Tibial nerve (tissue), 4 donors: ENCODE measurements at regions not wholly inside any gene's neighbourhood (a gene's known extent, or its start where the extent isn't known, plus 50 kb on each side); places are given as distances from the start of the nearest gene placed in this dataset.

Source experiments
- CTCF ChIP-seq, 5 experiments: fragments of 200-600 bp in 3 of 5; fragments of 450-650 bp in 2 of 5; sonication (generic) in 3 of 5; IDR thresholded peaks; one replicate each; pipeline ENCODE4 v1.5.1; 2016 to 2019; ENCODE audit warnings: antibody characterized with exemption in 5 of 5, mild to moderate bottlenecking in 3 of 5, moderate library complexity in 2 of 5
- EP300 ChIP-seq, 2 donors: sonication (generic); formaldehyde crosslinking; IDR thresholded peaks; one replicate each; pipeline ENCODE4 v1.6.1; 2017; ENCODE audit warnings: antibody characterized with exemption in 2 of 2, mild to moderate bottlenecking in 1 of 2
- POLR2A ChIP-seq, 2 donors: fragments of 450-650 bp; IDR thresholded peaks; one replicate each; pipeline ENCODE4 v1.6.1; 2017; ENCODE audit warnings: antibody characterized with exemption in 2 of 2, mild to moderate bottlenecking in 2 of 2, moderate library complexity in 2 of 2

DNA sequence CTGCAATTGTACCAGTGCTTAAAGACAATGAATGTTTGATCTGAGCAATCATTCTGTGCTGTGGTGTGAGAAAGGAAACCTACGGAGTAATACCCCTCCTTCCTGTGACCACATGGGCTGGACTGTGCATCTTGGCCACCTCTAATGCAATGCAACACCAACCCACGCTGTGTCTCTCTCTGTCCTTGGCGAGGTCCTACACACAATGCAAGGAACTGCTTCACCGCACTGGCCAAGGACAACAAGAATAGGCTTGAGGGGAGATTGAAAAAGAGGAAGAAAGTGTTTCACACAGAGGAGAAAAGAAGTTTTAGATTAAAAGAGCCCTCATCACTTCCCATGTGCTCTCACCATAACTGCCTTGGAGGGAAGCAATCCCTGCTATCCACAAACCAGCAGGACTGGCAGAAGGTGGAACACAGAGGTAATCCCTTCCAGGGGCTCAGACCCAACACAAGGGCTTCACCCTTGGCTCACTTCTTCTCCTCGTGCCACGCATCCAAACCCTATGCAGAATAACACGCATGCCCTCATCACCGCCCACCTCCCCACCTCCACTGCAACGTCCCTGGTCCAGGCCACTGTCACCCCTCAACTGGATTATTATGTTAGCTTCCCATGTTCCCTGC, 112.5 kb upstream of the ERG start:
- TF ChIP-seq CTCF (IDR thresholded peaks at IDR 0.05) = no peak
- no peak for TF ChIP-seq POLR2A (IDR thresholded peaks at IDR 0.05)
- no peak for TF ChIP-seq EP300 (IDR thresholded peaks at IDR 0.05)
